H1 (cell line): ENCODE measurements at regions not wholly inside any gene's neighbourhood (a gene's known extent, or its start where the extent isn't known, plus 50 kb on each side); places are given as distances from the start of the nearest gene placed in this dataset.

Experiments used
- CHD7 ChIP-seq: fragments of 300-600 bp; sonication (generic); IDR thresholded peaks from 2 replicates; pipeline ENCODE4 v1.7.1; 2012; ENCODE audit warnings: low read length, moderate library complexity, mild to moderate bottlenecking, inconsistent platforms; ENCODE audit not compliant: insufficient replicate concordance

- TF ChIP-seq CHD7 = no peak
Observed at GRCh38 chr3:152676810-152677379, 158.0 kb upstream of the P2RY1 start (continued).
